ENCODE measurements at regions not wholly inside any gene's neighbourhood (a gene's known extent, or its start where the extent isn't known, plus 50 kb on each side); places are given as distances from the start of the nearest gene placed in this dataset.

DNA sequence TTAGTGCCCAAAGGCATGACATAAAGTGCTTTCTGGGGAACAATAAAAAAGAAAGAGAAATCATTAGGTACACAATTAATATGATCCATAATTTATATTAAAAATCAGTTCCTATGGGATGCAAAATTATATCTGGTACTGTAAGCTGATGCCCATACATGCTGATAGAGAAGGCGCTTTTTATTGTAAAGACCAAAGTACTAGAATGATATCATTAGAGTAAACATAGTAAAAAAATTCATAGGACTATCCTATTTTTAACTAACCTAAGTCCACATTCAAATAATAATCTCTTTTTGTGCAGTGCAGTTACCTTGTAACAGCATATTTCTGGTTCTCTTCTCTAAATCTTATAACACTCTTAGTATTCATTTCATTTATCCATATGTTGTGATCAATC lies 252.2 kb downstream of the ASXL3 start:
- Histone ChIP-seq H3K27ac (ENCODE audit: low read length) (no peak overlapping the region), H3K4me2 (ENCODE audit: low read length) (no peak overlapping the region), H3K36me3 (ENCODE audit: insufficient read depth, low read length) (no peaks in the 10 kb centered on the region), H4K20me1 (ENCODE audit: insufficient read depth) (no peaks in the 10 kb centered on the region), H3K9me2 (ENCODE audit: insufficient read depth, low read length) (no peaks in the 10 kb centered on the region), H2AFZ (ENCODE audit: low read depth, low read length) (no peak overlapping the region), H3F3A (ENCODE audit: insufficient read depth, low read length, poor library complexity, severe bottlenecking) (no peaks in the 10 kb centered on the region), H3K4me3 (ENCODE audit: low read length) (no peak overlapping the region), H3K9me3 (ENCODE audit: low read length) (no peaks in the 10 kb centered on the region), H3K79me2 (replicated peaks; ENCODE audit: insufficient read depth, low read length) (no peaks in the 10 kb centered on the region), H3K27me3 (ENCODE audit: insufficient read depth, low read depth, low read length) (no peaks in the 10 kb centered on the region), H3K9ac (ENCODE audit: low read length) (no peak overlapping the region)
- TF ChIP-seq, protein P1, sequence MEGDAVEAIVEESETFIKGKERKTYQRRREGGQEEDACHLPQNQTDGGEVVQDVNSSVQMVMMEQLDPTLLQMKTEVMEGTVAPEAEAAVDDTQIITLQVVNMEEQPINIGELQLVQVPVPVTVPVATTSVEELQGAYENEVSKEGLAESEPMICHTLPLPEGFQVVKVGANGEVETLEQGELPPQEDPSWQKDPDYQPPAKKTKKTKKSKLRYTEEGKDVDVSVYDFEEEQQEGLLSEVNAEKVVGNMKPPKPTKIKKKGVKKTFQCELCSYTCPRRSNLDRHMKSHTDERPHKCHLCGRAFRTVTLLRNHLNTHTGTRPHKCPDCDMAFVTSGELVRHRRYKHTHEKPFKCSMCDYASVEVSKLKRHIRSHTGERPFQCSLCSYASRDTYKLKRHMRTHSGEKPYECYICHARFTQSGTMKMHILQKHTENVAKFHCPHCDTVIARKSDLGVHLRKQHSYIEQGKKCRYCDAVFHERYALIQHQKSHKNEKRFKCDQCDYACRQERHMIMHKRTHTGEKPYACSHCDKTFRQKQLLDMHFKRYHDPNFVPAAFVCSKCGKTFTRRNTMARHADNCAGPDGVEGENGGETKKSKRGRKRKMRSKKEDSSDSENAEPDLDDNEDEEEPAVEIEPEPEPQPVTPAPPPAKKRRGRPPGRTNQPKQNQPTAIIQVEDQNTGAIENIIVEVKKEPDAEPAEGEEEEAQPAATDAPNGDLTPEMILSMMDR (IDR thresholded peaks at IDR 0.05; ENCODE audit: poor library complexity, severe bottlenecking) = no peak
- TF ChIP-seq POLR2AphosphoS5 (IDR thresholded peaks at IDR 0.05) = no peak
- no peak for TF ChIP-seq TAF1 (IDR thresholded peaks at IDR 0.05; ENCODE audit: low read depth)
- TF ChIP-seq SMC3 (conservative IDR thresholded peaks at IDR 0.05; ENCODE audit: poor library complexity) = no peak
- TF ChIP-seq MXI1 (conservative IDR thresholded peaks at IDR 0.05; ENCODE audit: poor library complexity, severe bottlenecking) = no peak
- TF ChIP-seq, protein P2, sequence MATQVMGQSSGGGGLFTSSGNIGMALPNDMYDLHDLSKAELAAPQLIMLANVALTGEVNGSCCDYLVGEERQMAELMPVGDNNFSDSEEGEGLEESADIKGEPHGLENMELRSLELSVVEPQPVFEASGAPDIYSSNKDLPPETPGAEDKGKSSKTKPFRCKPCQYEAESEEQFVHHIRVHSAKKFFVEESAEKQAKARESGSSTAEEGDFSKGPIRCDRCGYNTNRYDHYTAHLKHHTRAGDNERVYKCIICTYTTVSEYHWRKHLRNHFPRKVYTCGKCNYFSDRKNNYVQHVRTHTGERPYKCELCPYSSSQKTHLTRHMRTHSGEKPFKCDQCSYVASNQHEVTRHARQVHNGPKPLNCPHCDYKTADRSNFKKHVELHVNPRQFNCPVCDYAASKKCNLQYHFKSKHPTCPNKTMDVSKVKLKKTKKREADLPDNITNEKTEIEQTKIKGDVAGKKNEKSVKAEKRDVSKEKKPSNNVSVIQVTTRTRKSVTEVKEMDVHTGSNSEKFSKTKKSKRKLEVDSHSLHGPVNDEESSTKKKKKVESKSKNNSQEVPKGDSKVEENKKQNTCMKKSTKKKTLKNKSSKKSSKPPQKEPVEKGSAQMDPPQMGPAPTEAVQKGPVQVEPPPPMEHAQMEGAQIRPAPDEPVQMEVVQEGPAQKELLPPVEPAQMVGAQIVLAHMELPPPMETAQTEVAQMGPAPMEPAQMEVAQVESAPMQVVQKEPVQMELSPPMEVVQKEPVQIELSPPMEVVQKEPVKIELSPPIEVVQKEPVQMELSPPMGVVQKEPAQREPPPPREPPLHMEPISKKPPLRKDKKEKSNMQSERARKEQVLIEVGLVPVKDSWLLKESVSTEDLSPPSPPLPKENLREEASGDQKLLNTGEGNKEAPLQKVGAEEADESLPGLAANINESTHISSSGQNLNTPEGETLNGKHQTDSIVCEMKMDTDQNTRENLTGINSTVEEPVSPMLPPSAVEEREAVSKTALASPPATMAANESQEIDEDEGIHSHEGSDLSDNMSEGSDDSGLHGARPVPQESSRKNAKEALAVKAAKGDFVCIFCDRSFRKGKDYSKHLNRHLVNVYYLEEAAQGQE (IDR thresholded peaks at IDR 0.05; ENCODE audit: borderline replicate concordance) = no peak

DNA sequence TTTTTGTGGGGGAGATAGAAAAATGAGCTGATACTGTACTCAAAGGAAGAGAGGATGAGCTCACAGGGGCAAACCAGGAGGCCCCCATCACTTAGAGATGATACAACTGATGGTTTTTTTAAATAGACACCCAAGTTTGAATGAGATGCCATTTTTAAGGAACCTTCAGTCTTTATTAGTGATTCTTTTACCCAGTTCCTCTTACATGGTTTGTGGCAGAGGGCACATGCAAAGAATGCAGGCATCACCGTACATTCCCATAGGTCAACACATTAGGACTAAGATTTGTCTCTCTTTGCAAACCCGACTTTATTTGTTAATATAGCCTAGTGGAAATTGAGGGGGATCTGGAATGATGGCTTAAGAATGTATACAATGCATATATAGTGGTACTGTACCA lies 250.9 kb downstream of the ASXL3 start:
- no peaks in the 10 kb centered on the region for H3K9me2 ChIP-seq (ENCODE audit: insufficient read depth, low read length)
- no peaks in the 10 kb centered on the region for H3K9me3 ChIP-seq (ENCODE audit: low read length)
- H3F3A ChIP-seq (ENCODE audit: insufficient read depth, low read length, poor library complexity, severe bottlenecking) = no peaks in the 10 kb centered on the region
- H3K79me2 ChIP-seq (replicated peaks; ENCODE audit: insufficient read depth, low read length) = no peaks in the 10 kb centered on the region
- H3K27ac ChIP-seq (ENCODE audit: low read length) = no peak overlapping the region
- no peak overlapping the region for H3K4me2 ChIP-seq (ENCODE audit: low read length)
- no peak for TF ChIP-seq EP300 (conservative IDR thresholded peaks at IDR 0.05; ENCODE audit: poor library complexity, severe bottlenecking)
- TF ChIP-seq, protein P2 (IDR thresholded peaks at IDR 0.05; ENCODE audit: borderline replicate concordance) = no peak
- TF ChIP-seq SMC3 (conservative IDR thresholded peaks at IDR 0.05; ENCODE audit: poor library complexity) = no peak
- no peak for TF ChIP-seq POLR2AphosphoS5 (IDR thresholded peaks at IDR 0.05)
- TF ChIP-seq TAF1 (IDR thresholded peaks at IDR 0.05; ENCODE audit: low read depth) = no peak
- TF ChIP-seq RAD21 (conservative IDR thresholded peaks at IDR 0.05) = no peak
- TF ChIP-seq MXI1 (conservative IDR thresholded peaks at IDR 0.05; ENCODE audit: poor library complexity, severe bottlenecking) = no peak
- no peak for TF ChIP-seq EZH2 (IDR thresholded peaks at IDR 0.05; ENCODE audit: borderline replicate concordance, insufficient read depth, low read length, poor library complexity, severe bottlenecking)
- TF ChIP-seq, protein P1 (IDR thresholded peaks at IDR 0.05; ENCODE audit: poor library complexity, severe bottlenecking) = no peak
- no peak overlapping the region for H2AFZ ChIP-seq (ENCODE audit: low read depth, low read length)
- H4K20me1 ChIP-seq (ENCODE audit: insufficient read depth) = no peaks in the 10 kb centered on the region
- no peaks in the 10 kb centered on the region for H3K27me3 ChIP-seq (ENCODE audit: insufficient read depth, low read depth, low read length)
- H3K36me3 ChIP-seq (ENCODE audit: insufficient read depth, low read length) = no peaks in the 10 kb centered on the region
- H3K4me3 ChIP-seq (ENCODE audit: low read length) = no peak overlapping the region
- no peak overlapping the region for H3K9ac ChIP-seq (ENCODE audit: low read length)

All from neural cell (in vitro differentiated cells).